Fibroblast of lung (primary cell): ENCODE measurements at regions not wholly inside any gene's neighbourhood (a gene's known extent, or its start where the extent isn't known, plus 50 kb on each side); places are given as distances from the start of the nearest gene placed in this dataset.

ENCODE experiments used
- DNase-seq, 2 donors: peaks; one replicate each; pipeline versions ENCODE4 v3.0.0 to v3.0.0-alpha.2; 2010; ENCODE audit warnings: low read depth in 2 of 2
- H2AFZ ChIP-seq: 2 replicates; pipeline ENCODE4 v1.5.1; 2012; ENCODE audit warnings: low read length, control low read depth, inconsistent platforms
- H3K27ac ChIP-seq: 2 replicates; pipeline ENCODE4 v1.5.1; 2011; ENCODE audit warnings: low read length, control low read depth; ENCODE audit not compliant: insufficient read depth
- H3K27me3 ChIP-seq: 2 replicates; pipeline ENCODE4 v1.5.1; 2011; ENCODE audit warnings: mild to moderate bottlenecking, low read length; ENCODE audit not compliant: control insufficient read depth, insufficient read depth
- H3K36me3 ChIP-seq: 2 replicates; pipeline ENCODE4 v1.5.1; 2011; ENCODE audit warnings: low read length; ENCODE audit not compliant: control insufficient read depth, insufficient read depth
- H3K4me1 ChIP-seq: 2 replicates; pipeline ENCODE4 v1.5.1; 2011; ENCODE audit warnings: low read length; ENCODE audit not compliant: control insufficient read depth, insufficient read depth; ENCODE audit errors: extremely low read depth
- H3K4me2 ChIP-seq: 2 replicates; pipeline ENCODE4 v1.5.1; 2011; ENCODE audit warnings: low read length, control low read depth; ENCODE audit not compliant: insufficient read depth; ENCODE audit errors: extremely low read depth
- H3K4me3 ChIP-seq, 4 experiments: fragments of 200-600 bp in 1 of 4; sonication (generic) in 1 of 4; replicated peaks in 1 of 4; 2 replicates each; pipeline ENCODE4 v1.5.1; 2011 to 2016; ENCODE audit warnings: low read length in 4 of 4, low read depth in 3 of 4, mild to moderate bottlenecking in 3 of 4, control low read depth in 2 of 4, inconsistent platforms in 1 of 4, mixed read lengths in 1 of 4; ENCODE audit not compliant: insufficient read depth in 1 of 4; ENCODE audit errors: control extremely low read depth in 1 of 4
- H3K79me2 ChIP-seq: 2 replicates; pipeline ENCODE4 v1.5.1; 2012; ENCODE audit warnings: mild to moderate bottlenecking, low read length, inconsistent platforms; ENCODE audit not compliant: control insufficient read depth, insufficient read depth
- H3K9ac ChIP-seq: 2 replicates; pipeline ENCODE4 v1.5.1; 2011; ENCODE audit warnings: mild to moderate bottlenecking, low read length, control low read depth; ENCODE audit not compliant: insufficient read depth
- H3K9me3 ChIP-seq: 2 replicates; pipeline ENCODE4 v1.5.1; 2012; ENCODE audit warnings: low read depth, low read length; ENCODE audit not compliant: control insufficient read depth, insufficient read depth
- H4K20me1 ChIP-seq: 2 replicates; pipeline ENCODE4 v1.5.1; 2011; ENCODE audit warnings: low read length; ENCODE audit not compliant: control insufficient read depth, insufficient read depth; ENCODE audit errors: extremely low read depth
- EZH2 ChIP-seq: IDR thresholded peaks from 2 replicates; pipeline ENCODE4 v1.5.1; 2012; ENCODE audit warnings: low read length, control low read depth, mild to moderate bottlenecking; ENCODE audit errors: missing control alignments
- TF ChIP-seq, protein P1 (sequence below), 2 donors: IDR thresholded peaks in 1 of 2; conservative IDR thresholded peaks in 1 of 2; 1 replicate in 1 of 2; 2 replicates in 1 of 2; pipeline ENCODE4 v1.5.1; 2011 to 2012; ENCODE audit warnings: low read length in 2 of 2, control low read depth in 1 of 2, inconsistent platforms in 1 of 2, low read depth in 1 of 2, mild to moderate bottlenecking in 1 of 2

DNA sequence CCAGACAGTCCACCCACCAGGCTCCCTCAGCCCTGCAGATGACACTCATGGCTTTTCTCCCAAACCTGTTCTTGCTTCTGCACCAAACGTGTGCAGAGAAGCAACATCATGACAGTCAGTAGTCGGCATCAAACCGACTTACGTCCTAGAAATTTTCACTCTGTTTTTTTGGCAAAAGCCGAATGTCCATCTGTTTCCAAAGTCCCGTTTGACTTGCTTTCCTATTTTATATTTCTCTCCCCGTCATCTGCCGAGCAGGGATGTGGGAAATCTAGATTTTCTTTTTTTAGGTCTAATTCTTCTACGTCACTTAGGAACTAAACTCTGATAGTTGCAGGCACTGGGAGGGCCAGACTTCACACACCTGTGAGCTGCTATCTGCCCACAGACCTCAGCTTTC lies 104.9 kb downstream of the RMI2 start:
- H3K4me3 ChIP-seq: no peak overlapping the region
- no peaks in the 10 kb centered on the region for H3K36me3 ChIP-seq
- no peaks in the 10 kb centered on the region for H4K20me1 ChIP-seq
- no peaks in the 10 kb centered on the region for H3K9me3 ChIP-seq
- no peak overlapping the region for H3K9ac ChIP-seq
- no peak overlapping the region for H3K27ac ChIP-seq
- no peak overlapping the region for H3K4me2 ChIP-seq
- no peaks in the 10 kb centered on the region for H3K79me2 ChIP-seq
- TF ChIP-seq, protein P1, sequence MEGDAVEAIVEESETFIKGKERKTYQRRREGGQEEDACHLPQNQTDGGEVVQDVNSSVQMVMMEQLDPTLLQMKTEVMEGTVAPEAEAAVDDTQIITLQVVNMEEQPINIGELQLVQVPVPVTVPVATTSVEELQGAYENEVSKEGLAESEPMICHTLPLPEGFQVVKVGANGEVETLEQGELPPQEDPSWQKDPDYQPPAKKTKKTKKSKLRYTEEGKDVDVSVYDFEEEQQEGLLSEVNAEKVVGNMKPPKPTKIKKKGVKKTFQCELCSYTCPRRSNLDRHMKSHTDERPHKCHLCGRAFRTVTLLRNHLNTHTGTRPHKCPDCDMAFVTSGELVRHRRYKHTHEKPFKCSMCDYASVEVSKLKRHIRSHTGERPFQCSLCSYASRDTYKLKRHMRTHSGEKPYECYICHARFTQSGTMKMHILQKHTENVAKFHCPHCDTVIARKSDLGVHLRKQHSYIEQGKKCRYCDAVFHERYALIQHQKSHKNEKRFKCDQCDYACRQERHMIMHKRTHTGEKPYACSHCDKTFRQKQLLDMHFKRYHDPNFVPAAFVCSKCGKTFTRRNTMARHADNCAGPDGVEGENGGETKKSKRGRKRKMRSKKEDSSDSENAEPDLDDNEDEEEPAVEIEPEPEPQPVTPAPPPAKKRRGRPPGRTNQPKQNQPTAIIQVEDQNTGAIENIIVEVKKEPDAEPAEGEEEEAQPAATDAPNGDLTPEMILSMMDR (conservative IDR thresholded peaks at IDR 0.05 in 1 of 2, IDR thresholded peaks at IDR 0.05 in 1 of 2; ENCODE audit: low read depth in 1 of 2, low read length in 2 of 2): no peak
- TF ChIP-seq EZH2: no peak
- no peak for DNase-seq
- peaks cover 3% of the 10 kb centered on the region for H3K27me3 ChIP-seq
- H2AFZ ChIP-seq: no peak overlapping the region
- H3K4me1 ChIP-seq: no peaks in the 10 kb centered on the region

DNA sequence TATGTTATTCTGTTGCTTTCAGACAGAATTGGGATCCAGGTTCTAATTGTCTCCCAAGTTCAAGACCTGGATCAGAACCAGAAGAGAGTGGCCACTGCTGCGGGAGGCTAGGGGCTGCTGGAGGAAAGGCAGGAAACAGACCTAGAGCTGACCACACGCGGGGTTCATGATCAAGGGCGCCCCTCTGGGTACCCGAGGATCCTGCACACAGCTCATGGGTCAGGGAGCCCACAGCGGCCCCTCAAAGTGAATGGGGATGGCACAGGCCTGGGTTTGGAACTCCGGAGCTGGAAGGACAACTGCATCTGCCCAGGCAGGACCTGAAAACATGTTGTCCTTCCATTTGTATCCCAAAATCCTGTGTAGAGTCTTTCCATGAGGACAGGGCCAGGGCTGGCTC lies 107.0 kb downstream of the RMI2 start:
- Histone ChIP-seq H3K4me2 (no peak overlapping the region), H4K20me1 (no peaks in the 10 kb centered on the region), H3K36me3 (no peaks in the 10 kb centered on the region), H3K4me1 (no peaks in the 10 kb centered on the region), H3K9ac (no peak overlapping the region), H3K4me3 (no peak overlapping the region), H2AFZ (no peak overlapping the region), H3K27me3 (peaks cover 3% of the 10 kb centered on the region), H3K9me3 (no peaks in the 10 kb centered on the region), H3K79me2 (no peaks in the 10 kb centered on the region), H3K27ac (no peak overlapping the region)
- TF ChIP-seq, protein P1 (conservative IDR thresholded peaks at IDR 0.05 in 1 of 2, IDR thresholded peaks at IDR 0.05 in 1 of 2; ENCODE audit: low read depth in 1 of 2, low read length in 2 of 2): no peak
- TF ChIP-seq EZH2: no peak
- DNase-seq: no peak

DNA sequence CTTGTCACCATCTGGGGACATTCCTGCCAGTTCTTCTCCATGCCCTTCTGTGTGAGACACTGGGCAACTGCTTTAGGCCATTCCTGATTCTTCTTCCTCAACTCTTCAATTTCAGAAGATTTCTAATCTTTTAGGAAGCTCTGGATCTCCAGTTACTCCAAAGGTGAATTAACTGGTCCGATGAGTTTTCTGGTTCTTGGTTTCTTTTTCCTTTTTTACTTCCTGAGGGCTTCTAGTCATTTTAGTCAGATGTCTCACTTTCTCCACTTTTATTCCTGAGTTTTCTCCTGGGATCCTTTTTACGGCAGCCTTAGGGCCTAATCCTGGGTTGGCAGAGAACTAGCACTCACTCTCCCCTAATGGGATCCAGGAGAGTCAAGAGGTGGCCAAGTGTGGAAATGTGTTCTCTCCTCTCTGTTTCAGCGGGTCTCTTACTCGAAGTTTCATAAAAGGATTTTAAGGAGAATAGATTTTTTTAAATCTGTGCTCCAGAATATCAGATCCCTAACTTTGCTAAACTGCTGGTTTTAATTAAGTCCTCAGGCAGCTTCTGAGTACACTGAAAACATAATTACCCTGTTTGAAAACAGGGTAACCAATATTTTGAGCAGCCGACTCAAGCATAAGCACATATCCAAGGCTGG lies 107.6 kb downstream of the RMI2 start:
- no peak overlapping the region for H3K9ac ChIP-seq
- TF ChIP-seq EZH2: no peak
- TF ChIP-seq, protein P1 (conservative IDR thresholded peaks at IDR 0.05 in 1 of 2, IDR thresholded peaks at IDR 0.05 in 1 of 2; ENCODE audit: low read depth in 1 of 2, low read length in 2 of 2): no peak
- no peaks in the 10 kb centered on the region for H3K36me3 ChIP-seq
- peaks cover 3% of the 10 kb centered on the region for H3K27me3 ChIP-seq
- H2AFZ ChIP-seq: no peak overlapping the region
- no peak for DNase-seq
- no peak overlapping the region for H3K4me3 ChIP-seq
- H3K9me3 ChIP-seq: no peaks in the 10 kb centered on the region
- no peak overlapping the region for H3K4me2 ChIP-seq
- H3K79me2 ChIP-seq: no peaks in the 10 kb centered on the region
- no peaks in the 10 kb centered on the region for H3K4me1 ChIP-seq
- no peaks in the 10 kb centered on the region for H4K20me1 ChIP-seq
- H3K27ac ChIP-seq: no peak overlapping the region
